Keratinocyte (primary cell): ENCODE measurements at regions not wholly inside any gene's neighbourhood (a gene's known extent, or its start where the extent isn't known, plus 50 kb on each side); places are given as distances from the start of the nearest gene placed in this dataset.

Experiments used
- DNase-seq: peaks from one replicate; pipeline ENCODE4 v3.0.0-alpha.2; 2011; ENCODE audit warnings: low read depth, missing footprints, low spot score
- FAIRE-seq: peaks from 2 replicates; lab custom pipeline; 2011; peaks lifted over from hg19 to GRCh38; lab: Jason Lieb, UNC
- H2AFZ ChIP-seq: 2 replicates; pipeline ENCODE4 v1.6.0; 2012; ENCODE audit warnings: low read length, control low read depth, inconsistent platforms; ENCODE audit not compliant: control insufficient read depth
- H3K27ac ChIP-seq: 2 replicates; pipeline ENCODE4 v1.5.1; 2011; ENCODE audit warnings: low read length; ENCODE audit not compliant: control insufficient read depth, insufficient read depth
- H3K27me3 ChIP-seq: 3 replicates; pipeline ENCODE4 v1.6.0; 2011; ENCODE audit warnings: low read length; ENCODE audit not compliant: control insufficient read depth, insufficient read depth; ENCODE audit errors: extremely low read depth
- H3K36me3 ChIP-seq, 2 experiments: 2 replicates in 1 of 2; 3 replicates in 1 of 2; pipeline ENCODE4 v1.5.1; 2011; ENCODE audit warnings: low read length in 2 of 2, mild to moderate bottlenecking in 1 of 2; ENCODE audit not compliant: control insufficient read depth in 2 of 2, insufficient read depth in 2 of 2; ENCODE audit errors: extremely low read depth in 1 of 2
- H3K4me1 ChIP-seq: 3 replicates; pipeline ENCODE4 v1.5.1; 2011; ENCODE audit warnings: low read length; ENCODE audit not compliant: control insufficient read depth, insufficient read depth; ENCODE audit errors: extremely low read depth
- H3K4me2 ChIP-seq: 3 replicates; pipeline ENCODE4 v1.6.0; 2011; ENCODE audit warnings: low read depth, low read length; ENCODE audit not compliant: control insufficient read depth, insufficient read depth; ENCODE audit errors: extremely low read depth
- H3K4me3 ChIP-seq, 3 experiments: fragments of 200-600 bp in 1 of 3; sonication (generic) in 1 of 3; 2 replicates in 2 of 3; 3 replicates in 1 of 3; pipeline ENCODE4 v1.5.1; 2011 to 2016; ENCODE audit warnings: low read length in 3 of 3, mild to moderate bottlenecking in 3 of 3, control low read depth in 2 of 3, inconsistent platforms in 1 of 3, low read depth in 1 of 3, mixed read lengths in 1 of 3, mixed run types in 1 of 3, moderate library complexity in 1 of 3; ENCODE audit not compliant: control insufficient read depth in 2 of 3, insufficient read depth in 2 of 3; ENCODE audit errors: extremely low read depth in 1 of 3
- H3K79me2 ChIP-seq: 2 replicates; pipeline ENCODE4 v1.6.0; 2012; ENCODE audit warnings: low read length; ENCODE audit not compliant: control insufficient read depth, insufficient read depth
- H3K9ac ChIP-seq: 3 replicates; pipeline ENCODE4 v1.6.0; 2011; ENCODE audit warnings: low read length; ENCODE audit not compliant: control insufficient read depth, insufficient read depth; ENCODE audit errors: extremely low read depth
- H3K9me1 ChIP-seq: 3 replicates; pipeline ENCODE4 v1.6.0; 2011; ENCODE audit warnings: low read length; ENCODE audit not compliant: control insufficient read depth, insufficient read depth; ENCODE audit errors: extremely low read depth
- H3K9me3 ChIP-seq: 2 replicates; pipeline ENCODE4 v1.5.1; 2012; ENCODE audit warnings: low read depth, low read length; ENCODE audit not compliant: control insufficient read depth
- H4K20me1 ChIP-seq: 3 replicates; pipeline ENCODE4 v1.6.0; 2011; ENCODE audit warnings: low read length; ENCODE audit not compliant: control insufficient read depth, insufficient read depth; ENCODE audit errors: extremely low read depth
- EZH2 ChIP-seq: IDR thresholded peaks from one replicate; pipeline ENCODE4 v1.6.1; 2012; ENCODE audit warnings: inconsistent platforms, mild to moderate bottlenecking, low read length, moderate library complexity
- dilution Hi-C: fragments of 300-500 bp; cut with MboI; formaldehyde crosslinking; loops from one replicate; pipeline ENCODE4 v1.7.0; 2020; ENCODE audit warnings: low sequenced_read_pairs; ENCODE audit not compliant: extremely low pct_ligation_motif_present
- TF ChIP-seq, protein P1 (sequence below), 3 experiments: IDR thresholded peaks in 1 of 3; conservative IDR thresholded peaks in 1 of 3; optimal IDR thresholded peaks in 1 of 3; 2 replicates in 2 of 3; 3 replicates in 1 of 3; pipeline versions ENCODE3 to v1.5.1; 2011; ENCODE audit warnings: low read length in 3 of 3, mild to moderate bottlenecking in 3 of 3, moderate library complexity in 2 of 3, control low read depth in 1 of 3, inconsistent platforms in 1 of 3; ENCODE audit not compliant: insufficient read depth in 2 of 3; ENCODE audit errors: extremely low read depth in 1 of 3

DNA sequence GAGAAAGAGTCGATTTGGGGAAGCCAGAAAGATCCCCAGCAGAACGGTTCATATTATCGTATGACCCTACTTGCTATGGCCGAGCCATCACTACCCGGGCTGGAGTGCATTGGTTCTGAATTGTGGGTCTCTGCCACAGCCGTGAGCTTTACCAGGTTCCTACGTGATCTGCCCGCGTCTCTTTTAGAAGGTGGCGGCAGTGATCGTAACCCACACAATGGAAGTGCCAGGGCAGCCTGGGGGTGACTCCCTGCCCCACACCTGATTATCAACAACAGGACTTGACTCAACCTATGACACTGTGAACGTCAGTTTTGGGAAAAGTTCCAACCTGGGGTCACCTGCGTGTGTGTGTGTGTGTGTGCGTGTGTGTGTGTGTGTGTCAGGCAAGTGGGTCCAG is 90.8 kb downstream of the SHOX start:
- no peak overlapping the region for H3K9ac ChIP-seq
- H3K79me2 ChIP-seq: no peaks in the 10 kb centered on the region
- H3K9me3 ChIP-seq: peaks cover 6% of the 10 kb centered on the region
- H3K36me3 ChIP-seq: no peaks in the 10 kb centered on the region
- H3K9me1 ChIP-seq: no peaks in the 10 kb centered on the region
- no peaks in the 10 kb centered on the region for H4K20me1 ChIP-seq
- dilution Hi-C loops: no loop called here
- H3K4me3 ChIP-seq: no peak overlapping the region
- DNase-seq: no peak
- no peak for TF ChIP-seq EZH2
- TF ChIP-seq, protein P1, sequence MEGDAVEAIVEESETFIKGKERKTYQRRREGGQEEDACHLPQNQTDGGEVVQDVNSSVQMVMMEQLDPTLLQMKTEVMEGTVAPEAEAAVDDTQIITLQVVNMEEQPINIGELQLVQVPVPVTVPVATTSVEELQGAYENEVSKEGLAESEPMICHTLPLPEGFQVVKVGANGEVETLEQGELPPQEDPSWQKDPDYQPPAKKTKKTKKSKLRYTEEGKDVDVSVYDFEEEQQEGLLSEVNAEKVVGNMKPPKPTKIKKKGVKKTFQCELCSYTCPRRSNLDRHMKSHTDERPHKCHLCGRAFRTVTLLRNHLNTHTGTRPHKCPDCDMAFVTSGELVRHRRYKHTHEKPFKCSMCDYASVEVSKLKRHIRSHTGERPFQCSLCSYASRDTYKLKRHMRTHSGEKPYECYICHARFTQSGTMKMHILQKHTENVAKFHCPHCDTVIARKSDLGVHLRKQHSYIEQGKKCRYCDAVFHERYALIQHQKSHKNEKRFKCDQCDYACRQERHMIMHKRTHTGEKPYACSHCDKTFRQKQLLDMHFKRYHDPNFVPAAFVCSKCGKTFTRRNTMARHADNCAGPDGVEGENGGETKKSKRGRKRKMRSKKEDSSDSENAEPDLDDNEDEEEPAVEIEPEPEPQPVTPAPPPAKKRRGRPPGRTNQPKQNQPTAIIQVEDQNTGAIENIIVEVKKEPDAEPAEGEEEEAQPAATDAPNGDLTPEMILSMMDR (optimal IDR thresholded peaks at IDR 0.05 in 1 of 3, IDR thresholded peaks at IDR 0.05 in 1 of 3, conservative IDR thresholded peaks at IDR 0.05 in 1 of 3; ENCODE audit: extremely low read depth in 1 of 3, insufficient read depth in 2 of 3, low read length in 3 of 3): no peak
- no peak overlapping the region for H3K27ac ChIP-seq
- H3K27me3 ChIP-seq: no peaks in the 10 kb centered on the region
- no peak overlapping the region for H2AFZ ChIP-seq
- H3K4me1 ChIP-seq: no peaks in the 10 kb centered on the region
- H3K4me2 ChIP-seq: no peak overlapping the region
- no peak for FAIRE-seq

DNA sequence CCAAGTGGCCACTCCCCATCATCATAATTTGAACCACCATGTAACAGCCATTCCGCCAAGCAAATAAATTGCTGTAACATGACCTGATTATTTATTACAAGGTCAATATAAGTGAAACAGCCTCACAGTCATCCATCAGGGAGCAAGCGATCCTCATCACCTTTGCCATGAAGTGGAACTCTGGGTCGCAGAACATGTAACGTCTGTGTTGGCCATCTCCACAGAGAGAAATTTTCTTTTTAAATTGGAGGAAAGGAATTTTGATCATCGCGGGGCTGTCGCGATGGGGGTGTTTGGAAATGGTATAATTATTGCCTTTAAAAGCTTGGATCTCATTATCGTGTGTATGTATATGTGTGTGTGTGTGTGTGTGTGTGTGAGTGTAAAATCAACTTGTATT is 90.2 kb downstream of the SHOX start:
- no peak overlapping the region for H2AFZ ChIP-seq
- H4K20me1 ChIP-seq: no peaks in the 10 kb centered on the region
- no peak for FAIRE-seq
- dilution Hi-C loops: no loop called here
- peaks cover 6% of the 10 kb centered on the region for H3K9me3 ChIP-seq
- H3K36me3 ChIP-seq: no peaks in the 10 kb centered on the region
- no peaks in the 10 kb centered on the region for H3K9me1 ChIP-seq
- H3K9ac ChIP-seq: no peak overlapping the region
- no peak overlapping the region for H3K4me3 ChIP-seq
- no peak overlapping the region for H3K27ac ChIP-seq
- no peaks in the 10 kb centered on the region for H3K4me1 ChIP-seq
- TF ChIP-seq, protein P1 (optimal IDR thresholded peaks at IDR 0.05 in 1 of 3, IDR thresholded peaks at IDR 0.05 in 1 of 3, conservative IDR thresholded peaks at IDR 0.05 in 1 of 3; ENCODE audit: extremely low read depth in 1 of 3, insufficient read depth in 2 of 3, low read length in 3 of 3): no peak
- TF ChIP-seq EZH2: no peak
- H3K27me3 ChIP-seq: no peaks in the 10 kb centered on the region
- H3K79me2 ChIP-seq: no peaks in the 10 kb centered on the region
- DNase-seq: no peak
- no peak overlapping the region for H3K4me2 ChIP-seq
